H9 (cell line): ENCODE measurements at regions not wholly inside any gene's neighbourhood (a gene's known extent, or its start where the extent isn't known, plus 50 kb on each side); places are given as distances from the start of the nearest gene placed in this dataset.

ENCODE experiments used
- DNase-seq: peaks from one replicate; pipeline ENCODE4 v3.0.0-alpha.2; 2017
- H2AFZ ChIP-seq: one replicate; pipeline ENCODE4 v1.6.1; 2013; ENCODE audit warnings: mild to moderate bottlenecking, low read length, control low read depth, moderate library complexity
- H2AK5ac ChIP-seq: 2 replicates; pipeline ENCODE4 v1.6.1; 2013; ENCODE audit warnings: low read length, control low read depth, mixed read lengths; ENCODE audit not compliant: insufficient read length
- H2BK120ac ChIP-seq: one replicate; pipeline ENCODE4 v1.6.1; 2013; ENCODE audit warnings: low read depth, mild to moderate bottlenecking, low read length, control low read depth, inconsistent platforms; ENCODE audit not compliant: poor library complexity, severe bottlenecking
- H2BK12ac ChIP-seq: 2 replicates; pipeline ENCODE4 v1.6.1; 2013; ENCODE audit warnings: low read length, control low read depth, mixed read lengths, low read depth; ENCODE audit not compliant: insufficient read length
- H2BK15ac ChIP-seq: 2 replicates; pipeline ENCODE4 v1.6.1; 2013; ENCODE audit warnings: low read depth, low read length, control low read depth
- H2BK20ac ChIP-seq: one replicate; pipeline ENCODE4 v1.6.1; 2013; ENCODE audit warnings: low read depth, mild to moderate bottlenecking, low read length, control low read depth, inconsistent platforms; ENCODE audit not compliant: poor library complexity, severe bottlenecking
- H2BK5ac ChIP-seq: 2 replicates; pipeline ENCODE4 v1.6.1; 2013; ENCODE audit warnings: low read length, control low read depth, mixed read lengths; ENCODE audit not compliant: insufficient read length
- H3K14ac ChIP-seq: 2 replicates; pipeline ENCODE4 v1.6.1; 2013; ENCODE audit warnings: low read length, control low read depth; ENCODE audit not compliant: insufficient read depth
- H3K18ac ChIP-seq: 2 replicates; pipeline ENCODE4 v1.6.1; 2013; ENCODE audit warnings: low read depth, mild to moderate bottlenecking, mixed read lengths, low read length, control low read depth; ENCODE audit not compliant: insufficient read length
- H3K23ac ChIP-seq: 2 replicates; pipeline ENCODE4 v1.6.1; 2013; ENCODE audit warnings: low read length, control low read depth, mixed read lengths, low read depth; ENCODE audit not compliant: insufficient read length
- H3K23me2 ChIP-seq: 2 replicates; pipeline ENCODE4 v1.6.1; 2013; ENCODE audit warnings: low read depth, mild to moderate bottlenecking, mixed read lengths, low read length, control low read depth; ENCODE audit not compliant: insufficient read length, poor library complexity, severe bottlenecking
- H3K27ac ChIP-seq: 2 replicates; pipeline ENCODE4 v1.5.1; 2013; ENCODE audit warnings: low read length, control low read depth, mixed read lengths, low read depth; ENCODE audit not compliant: insufficient read length
- H3K27me3 ChIP-seq: 2 replicates; pipeline ENCODE4 v1.6.1; 2013; ENCODE audit warnings: low read length, control low read depth, inconsistent platforms; ENCODE audit not compliant: insufficient read depth
- H3K4ac ChIP-seq: 2 replicates; pipeline ENCODE4 v1.6.1; 2013; ENCODE audit warnings: low read depth, mild to moderate bottlenecking, control low read depth, inconsistent platforms, low read length, moderate library complexity
- H3K4me1 ChIP-seq: 2 replicates; pipeline ENCODE4 v1.6.1; 2013; ENCODE audit warnings: low read length, control low read depth, inconsistent platforms; ENCODE audit not compliant: insufficient read depth
- H3K4me2 ChIP-seq: 2 replicates; pipeline ENCODE4 v1.6.1; 2013; ENCODE audit warnings: low read length, control low read depth, mixed read lengths; ENCODE audit not compliant: insufficient read length, insufficient read depth
- H3K56ac ChIP-seq: 2 replicates; pipeline ENCODE4 v1.6.1; 2013; ENCODE audit warnings: low read depth, mild to moderate bottlenecking, mixed read lengths, low read length, control low read depth; ENCODE audit not compliant: insufficient read length
- H3K79me1 ChIP-seq: 2 replicates; pipeline ENCODE4 v1.6.1; 2013; ENCODE audit warnings: low read depth, mild to moderate bottlenecking, moderate library complexity, low read length, control low read depth, inconsistent platforms; ENCODE audit not compliant: insufficient read depth, poor library complexity, severe bottlenecking
- H3K79me2 ChIP-seq: 2 replicates; pipeline ENCODE4 v1.6.1; 2013; ENCODE audit warnings: low read length, control low read depth, inconsistent platforms; ENCODE audit not compliant: insufficient read depth
- H3K9ac ChIP-seq: 2 replicates; pipeline ENCODE4 v1.6.1; 2013; ENCODE audit warnings: low read length, control low read depth, mixed read lengths; ENCODE audit not compliant: insufficient read length; ENCODE audit errors: extremely low read depth
- H3K9me3 ChIP-seq: one replicate; pipeline ENCODE4 v1.6.1; 2013; ENCODE audit warnings: low read depth, low read length, inconsistent platforms; ENCODE audit not compliant: control insufficient read depth
- H3T11ph ChIP-seq: one replicate; pipeline ENCODE4 v1.6.1; 2013; ENCODE audit warnings: mild to moderate bottlenecking, low read length, control low read depth, inconsistent platforms
- H4K20me1 ChIP-seq: one replicate; pipeline ENCODE4 v1.6.1; 2013; ENCODE audit not compliant: control insufficient read depth, insufficient read length, insufficient read depth
- H4K5ac ChIP-seq: 2 replicates; pipeline ENCODE4 v1.6.1; 2013; ENCODE audit warnings: low read depth, mild to moderate bottlenecking, mixed read lengths, low read length, control low read depth; ENCODE audit not compliant: insufficient read length
- H4K8ac ChIP-seq: replicated peaks from 2 replicates; pipeline ENCODE4 v1.6.1; 2013; ENCODE audit warnings: low read length, control low read depth, mixed read lengths, low read depth; ENCODE audit not compliant: insufficient read length
- H4K91ac ChIP-seq: 2 replicates; pipeline ENCODE4 v1.6.1; 2013; ENCODE audit warnings: low read depth, mild to moderate bottlenecking, moderate library complexity, mixed read lengths, low read length, control low read depth; ENCODE audit not compliant: insufficient read length
- H3K27ac Mint-ChIP-seq, 3 experiments: 2 replicates in 2 of 3; 3 replicates in 1 of 3; pipeline ENCODE4 v1.8.0; 2020 to 2021; ENCODE audit warnings: mixed read lengths in 3 of 3, mild to moderate bottlenecking in 1 of 3, moderate library complexity in 1 of 3
- H3K27me3 Mint-ChIP-seq: 2 replicates; pipeline ENCODE4 v1.8.0; 2021; ENCODE audit warnings: low read depth, mild to moderate bottlenecking, moderate library complexity, mixed read lengths
- H3K36me3 Mint-ChIP-seq, 3 experiments: 2 replicates in 2 of 3; 3 replicates in 1 of 3; pipeline ENCODE4 v1.8.0; 2020 to 2021; ENCODE audit warnings: low read depth in 3 of 3, mixed read lengths in 3 of 3; ENCODE audit not compliant: insufficient read depth in 1 of 3
- H3K4me1 Mint-ChIP-seq, 2 experiments: 2 replicates each; pipeline ENCODE4 v1.8.0; 2020; ENCODE audit warnings: mixed read lengths in 2 of 2
- H3K4me3 Mint-ChIP-seq, 2 experiments: 2 replicates in 1 of 2; 3 replicates in 1 of 2; pipeline ENCODE4 v1.8.0; 2020 to 2021; ENCODE audit warnings: mild to moderate bottlenecking in 2 of 2, mixed read lengths in 2 of 2, moderate library complexity in 1 of 2
- H3K9me3 Mint-ChIP-seq, 2 experiments: 2 replicates in 1 of 2; 3 replicates in 1 of 2; pipeline ENCODE4 v1.8.0; 2020; ENCODE audit warnings: mild to moderate bottlenecking in 2 of 2, mixed read lengths in 2 of 2, moderate library complexity in 1 of 2
- WGBS: extraction: QIAGEN DNeasy Blood & Tissue Kit; methylation state at CpG from one replicate; pipeline ENCODE4 v1.1.7; 2013; ENCODE audit warnings: missing lambda C conversion rate, low lambda C conversion rate, mixed read lengths; ENCODE audit not compliant: insufficient read length; ENCODE audit errors: extremely low coverage; 5-methylcytosine and 5-hydroxymethylcytosine counted together
- TF ChIP-seq, protein P1 (sequence below): fragments of 200-600 bp; sonication (generic); conservative IDR thresholded peaks from 3 replicates; pipeline ENCODE4 v1.8.0; 2021; ENCODE audit warnings: antibody characterized with exemption, mild to moderate bottlenecking

- H3K4me3 Mint-ChIP-seq, result no peak overlapping the region
- Histone ChIP-seq H3K27me3 (no peaks in the 10 kb centered on the region), H4K20me1 (no peaks in the 10 kb centered on the region), H3K23me2 (no peaks in the 10 kb centered on the region), H3K9me3 (no peaks in the 10 kb centered on the region), H2AFZ (no peak overlapping the region), H2BK5ac (no peak overlapping the region), H3K23ac (no peak overlapping the region), H3K79me1 (no peaks in the 10 kb centered on the region), H3K18ac (no peak overlapping the region), H3K4me1 (no peaks in the 10 kb centered on the region), H4K5ac (no peak overlapping the region), H2AK5ac (no peak overlapping the region), H2BK12ac (no peak overlapping the region), H3K9ac (no peak overlapping the region), H3K56ac (no peak overlapping the region), H3K27ac (no peak overlapping the region), H2BK20ac (no peak overlapping the region), H2BK15ac (no peak overlapping the region), H3K79me2 (no peaks in the 10 kb centered on the region), H3K4me2 (no peak overlapping the region), H4K91ac (no peak overlapping the region), H3K4ac (no peak overlapping the region), H4K8ac (no peak overlapping the region), H3T11ph (no peak overlapping the region), H2BK120ac (no peak overlapping the region), H3K14ac (no peak overlapping the region)
- no peak overlapping the region for H3K27ac Mint-ChIP-seq
- H3K36me3 Mint-ChIP-seq, result peaks cover 0 to 4% (median 3%) of the 10 kb centered on the region in 3 experiments; a peak in 4 of 7 replicates
- no CpG with 5 or more reads among the region's 8 CpGs for WGBS
- TF ChIP-seq, protein P1, sequence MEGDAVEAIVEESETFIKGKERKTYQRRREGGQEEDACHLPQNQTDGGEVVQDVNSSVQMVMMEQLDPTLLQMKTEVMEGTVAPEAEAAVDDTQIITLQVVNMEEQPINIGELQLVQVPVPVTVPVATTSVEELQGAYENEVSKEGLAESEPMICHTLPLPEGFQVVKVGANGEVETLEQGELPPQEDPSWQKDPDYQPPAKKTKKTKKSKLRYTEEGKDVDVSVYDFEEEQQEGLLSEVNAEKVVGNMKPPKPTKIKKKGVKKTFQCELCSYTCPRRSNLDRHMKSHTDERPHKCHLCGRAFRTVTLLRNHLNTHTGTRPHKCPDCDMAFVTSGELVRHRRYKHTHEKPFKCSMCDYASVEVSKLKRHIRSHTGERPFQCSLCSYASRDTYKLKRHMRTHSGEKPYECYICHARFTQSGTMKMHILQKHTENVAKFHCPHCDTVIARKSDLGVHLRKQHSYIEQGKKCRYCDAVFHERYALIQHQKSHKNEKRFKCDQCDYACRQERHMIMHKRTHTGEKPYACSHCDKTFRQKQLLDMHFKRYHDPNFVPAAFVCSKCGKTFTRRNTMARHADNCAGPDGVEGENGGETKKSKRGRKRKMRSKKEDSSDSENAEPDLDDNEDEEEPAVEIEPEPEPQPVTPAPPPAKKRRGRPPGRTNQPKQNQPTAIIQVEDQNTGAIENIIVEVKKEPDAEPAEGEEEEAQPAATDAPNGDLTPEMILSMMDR, result no peak
- peaks cover 44 to 62% of the 10 kb centered on the region in 2 experiments for H3K9me3 Mint-ChIP-seq
- peaks cover 4% of the 10 kb centered on the region; the same call in 1 of the 2 replicates for H3K27me3 Mint-ChIP-seq
- no peak for DNase-seq
- no peaks in the 10 kb centered on the region for H3K4me1 Mint-ChIP-seq
These were observed 1685.4 kb downstream of the MRPL39 start for GRCh38 chr21:23921670-23922418.
